ENCODE measurements at regions not wholly inside any gene's neighbourhood (a gene's known extent, or its start where the extent isn't known, plus 50 kb on each side); places are given as distances from the start of the nearest gene placed in this dataset.
"Not testable (repeated sequence)": the region's sequence is repeated elsewhere in the genome, so short reads cannot be mapped to it uniquely, and the experiment has no call there.

DNA sequence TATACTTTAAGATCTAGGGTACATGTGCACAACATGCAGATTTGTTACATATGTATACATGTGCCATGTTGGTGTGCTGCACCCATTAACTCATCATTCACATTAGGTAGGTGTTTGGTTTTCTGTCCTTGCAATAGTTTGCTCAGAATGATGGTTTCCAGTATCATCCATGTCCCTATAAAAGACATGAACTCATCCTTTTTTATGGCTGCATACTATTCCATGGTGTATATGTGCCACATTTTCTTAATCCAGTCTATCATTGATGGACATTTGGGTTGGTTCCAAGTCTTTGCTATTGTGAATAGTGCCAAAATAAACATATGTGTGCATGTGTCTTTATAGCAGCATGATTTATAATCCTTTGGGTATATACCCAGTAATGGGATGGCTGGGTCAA is 747.1 kb upstream of the MEF2C start:
- not testable (repeated sequence) for TF ChIP-seq POLR2A (IDR thresholded peaks at IDR 0.05; ENCODE audit: control extremely low read depth in 1 of 2, low read depth in 2 of 2, low read length in 2 of 2); TAF1 (IDR thresholded peaks at IDR 0.05; ENCODE audit: low read depth, low read length); PHF8 (conservative IDR thresholded peaks at IDR 0.05; ENCODE audit: low read depth, low read length); POLR2AphosphoS5 (IDR thresholded peaks at IDR 0.05; ENCODE audit: low read depth, low read length); EZH2 (IDR thresholded peaks at IDR 0.05; ENCODE audit: low read depth, low read length, severe bottlenecking); GTF2F1 (IDR thresholded peaks at IDR 0.05; ENCODE audit: borderline replicate concordance, low read depth, low read length); EGR1 (IDR thresholded peaks at IDR 0.05; ENCODE audit: borderline replicate concordance, low read depth, low read length); BACH1 (IDR thresholded peaks at IDR 0.05; ENCODE audit: low read length); EP300 (IDR thresholded peaks at IDR 0.05; ENCODE audit: borderline replicate concordance in 1 of 2, low read depth in 2 of 2, low read length in 2 of 2); CHD1 (IDR thresholded peaks at IDR 0.05; ENCODE audit: low read depth, low read length); RFX5 (IDR thresholded peaks at IDR 0.05; ENCODE audit: borderline replicate concordance, low read depth, low read length); CTBP2 (IDR thresholded peaks at IDR 0.05; ENCODE audit: borderline replicate concordance, insufficient read depth, insufficient read length, low read length)
- TF ChIP-seq, protein P1, sequence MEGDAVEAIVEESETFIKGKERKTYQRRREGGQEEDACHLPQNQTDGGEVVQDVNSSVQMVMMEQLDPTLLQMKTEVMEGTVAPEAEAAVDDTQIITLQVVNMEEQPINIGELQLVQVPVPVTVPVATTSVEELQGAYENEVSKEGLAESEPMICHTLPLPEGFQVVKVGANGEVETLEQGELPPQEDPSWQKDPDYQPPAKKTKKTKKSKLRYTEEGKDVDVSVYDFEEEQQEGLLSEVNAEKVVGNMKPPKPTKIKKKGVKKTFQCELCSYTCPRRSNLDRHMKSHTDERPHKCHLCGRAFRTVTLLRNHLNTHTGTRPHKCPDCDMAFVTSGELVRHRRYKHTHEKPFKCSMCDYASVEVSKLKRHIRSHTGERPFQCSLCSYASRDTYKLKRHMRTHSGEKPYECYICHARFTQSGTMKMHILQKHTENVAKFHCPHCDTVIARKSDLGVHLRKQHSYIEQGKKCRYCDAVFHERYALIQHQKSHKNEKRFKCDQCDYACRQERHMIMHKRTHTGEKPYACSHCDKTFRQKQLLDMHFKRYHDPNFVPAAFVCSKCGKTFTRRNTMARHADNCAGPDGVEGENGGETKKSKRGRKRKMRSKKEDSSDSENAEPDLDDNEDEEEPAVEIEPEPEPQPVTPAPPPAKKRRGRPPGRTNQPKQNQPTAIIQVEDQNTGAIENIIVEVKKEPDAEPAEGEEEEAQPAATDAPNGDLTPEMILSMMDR (IDR thresholded peaks at IDR 0.05; ENCODE audit: control extremely low read depth in 1 of 3, insufficient read depth in 1 of 3, low read depth in 1 of 3, low read length in 3 of 3): not testable (repeated sequence)
- TF ChIP-seq, protein P2, sequence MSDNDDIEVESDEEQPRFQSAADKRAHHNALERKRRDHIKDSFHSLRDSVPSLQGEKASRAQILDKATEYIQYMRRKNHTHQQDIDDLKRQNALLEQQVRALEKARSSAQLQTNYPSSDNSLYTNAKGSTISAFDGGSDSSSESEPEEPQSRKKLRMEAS (IDR thresholded peaks at IDR 0.05): not testable (repeated sequence)
